ENCODE measurements at regions not wholly inside any gene's neighbourhood (a gene's known extent, or its start where the extent isn't known, plus 50 kb on each side); places are given as distances from the start of the nearest gene placed in this dataset.

GRCh38 chr1:80278936-80279335 lies 1272.4 kb upstream of the ADGRL4 start:
- TF ChIP-seq CTCF (conservative IDR thresholded peaks at IDR 0.05; ENCODE audit: low read depth, low read length) = no peak
- no peak overlapping the region for H3K4me3 ChIP-seq (ENCODE audit: low read depth, low read length)
- no peak for DNase-seq (ENCODE audit: low read depth)

DNA sequence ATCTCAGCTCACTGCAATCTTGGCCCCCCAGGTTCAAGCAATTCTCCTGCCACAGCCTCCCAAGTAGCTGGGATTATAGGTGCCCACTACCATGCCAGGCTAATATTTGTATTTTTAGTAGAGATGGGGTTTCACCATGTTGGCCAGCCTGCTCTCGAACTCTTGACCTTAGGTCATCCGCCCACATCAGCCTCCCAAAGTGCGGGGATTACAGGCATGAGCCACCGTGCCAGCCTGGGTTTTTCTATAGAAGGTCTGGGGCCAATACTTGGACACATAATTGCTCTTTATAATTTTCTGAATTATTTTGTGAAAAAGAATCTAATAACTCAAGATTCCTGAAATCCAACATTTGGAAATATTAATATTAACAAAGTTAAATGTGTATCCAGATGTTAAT lies 1267.7 kb upstream of the ADGRL4 start:
- no peak for TF ChIP-seq CTCF (conservative IDR thresholded peaks at IDR 0.05; ENCODE audit: low read depth, low read length)
- DNase-seq (ENCODE audit: low read depth) = no peak
- H3K4me3 ChIP-seq (ENCODE audit: low read depth, low read length) = no peak overlapping the region

GRCh38 chr1:80272495-80272894 lies 1266.0 kb upstream of the ADGRL4 start:
- no peak for TF ChIP-seq CTCF (conservative IDR thresholded peaks at IDR 0.05; ENCODE audit: low read depth, low read length)
- no peak for DNase-seq (ENCODE audit: low read depth)
- H3K4me3 ChIP-seq (ENCODE audit: low read depth, low read length) = no peak overlapping the region

DNA sequence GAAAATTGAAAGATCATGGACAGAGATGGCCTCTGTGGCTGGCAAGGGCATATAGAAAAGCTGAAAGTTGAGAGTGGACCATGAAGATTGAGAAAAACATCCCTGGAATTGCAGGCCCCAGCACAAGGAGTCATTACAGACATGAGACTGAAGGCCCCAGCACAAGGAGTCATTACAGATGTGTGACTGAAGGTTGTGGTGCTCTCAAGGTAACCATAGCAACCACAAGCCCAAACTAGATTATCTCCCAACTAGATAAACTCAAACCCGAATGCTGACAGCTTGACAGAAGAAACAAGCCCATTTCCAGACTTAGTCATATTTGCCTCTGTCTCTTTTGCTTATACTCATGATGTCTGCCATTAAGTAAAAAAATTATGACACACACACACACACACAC lies 1252.1 kb upstream of the ADGRL4 start:
- no peak overlapping the region for H3K4me3 ChIP-seq (ENCODE audit: low read depth, low read length)
- DNase-seq (ENCODE audit: low read depth) = no peak
- no peak for TF ChIP-seq CTCF (conservative IDR thresholded peaks at IDR 0.05; ENCODE audit: low read depth, low read length)

DNA sequence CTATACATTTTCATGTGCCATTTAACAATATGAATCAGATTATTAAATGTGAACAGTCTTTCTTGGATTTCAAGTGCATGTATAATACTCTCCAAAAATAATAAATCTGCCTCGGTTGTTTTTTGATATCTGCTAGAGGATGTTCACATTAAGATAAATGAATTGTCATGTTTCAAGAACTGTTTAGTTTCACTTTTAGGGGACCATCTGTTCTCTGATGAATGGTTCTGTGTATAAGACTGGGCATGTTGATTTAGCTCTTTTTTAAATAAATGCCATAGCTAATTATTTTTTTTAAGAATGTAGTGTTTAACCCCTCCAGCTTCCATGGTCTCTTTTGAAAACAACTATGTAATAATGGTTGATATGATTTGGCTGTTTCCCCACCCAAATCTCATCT lies 1245.1 kb upstream of the ADGRL4 start:
- no peak overlapping the region for H3K4me3 ChIP-seq (ENCODE audit: low read depth, low read length)
- no peak for DNase-seq (ENCODE audit: low read depth)
- no peak for TF ChIP-seq CTCF (conservative IDR thresholded peaks at IDR 0.05; ENCODE audit: low read depth, low read length)

DNA sequence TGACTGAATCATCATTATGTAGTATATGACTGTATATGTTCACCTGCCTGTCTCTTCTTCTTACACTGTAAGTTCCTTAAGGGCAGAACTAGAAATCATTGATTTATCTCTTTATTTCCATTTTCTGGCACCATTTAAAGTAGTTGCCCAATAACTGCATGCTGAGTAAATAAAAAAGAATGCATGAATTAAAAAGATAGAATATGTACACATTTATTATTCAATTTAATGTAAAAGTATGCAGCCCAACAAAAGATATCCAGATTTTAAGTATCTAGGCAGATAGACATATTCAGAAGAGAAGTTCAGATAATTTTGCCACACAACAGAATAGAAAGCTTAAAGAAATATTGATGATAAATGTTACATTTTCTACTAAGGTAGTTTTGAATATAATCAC lies 1244.6 kb upstream of the ADGRL4 start:
- H3K4me3 ChIP-seq (ENCODE audit: low read depth, low read length) = no peak overlapping the region
- no peak for TF ChIP-seq CTCF (conservative IDR thresholded peaks at IDR 0.05; ENCODE audit: low read depth, low read length)
- no peak for DNase-seq (ENCODE audit: low read depth)

DNA sequence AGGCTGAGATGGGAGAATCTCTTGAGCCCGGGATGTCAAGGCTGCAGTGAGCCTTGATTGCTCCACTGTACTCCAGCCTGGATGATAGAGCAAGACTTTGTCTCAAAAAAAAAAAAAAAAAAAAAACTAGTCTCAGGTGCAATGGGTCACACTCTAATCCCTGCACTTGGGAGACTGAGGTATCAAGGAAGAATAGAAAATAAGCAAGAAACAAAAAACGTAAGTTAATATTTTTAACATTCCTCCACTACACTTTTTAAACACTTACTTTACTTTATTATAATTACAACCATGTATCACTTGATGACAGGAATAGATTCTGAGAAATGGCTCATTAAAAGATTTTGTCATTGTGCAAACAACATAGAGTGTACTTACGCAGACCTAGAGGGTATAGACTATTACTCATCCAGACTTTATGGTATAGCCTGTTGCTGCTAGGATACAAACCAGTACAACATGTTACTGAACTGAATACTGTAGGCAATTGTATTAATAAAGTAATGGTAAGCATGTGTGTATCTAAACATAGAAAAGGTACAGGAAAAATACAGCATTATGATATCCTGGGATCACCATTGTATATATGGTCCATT lies 1244.1 kb upstream of the ADGRL4 start:
- H3K4me3 ChIP-seq (ENCODE audit: low read depth, low read length) = no peak overlapping the region
- no peak for DNase-seq (ENCODE audit: low read depth)
- no peak for TF ChIP-seq CTCF (conservative IDR thresholded peaks at IDR 0.05; ENCODE audit: low read depth, low read length)

Measured in epithelial cell of proximal tubule (primary cell).